ENCODE measurements at regions not wholly inside any gene's neighbourhood (a gene's known extent, or its start where the extent isn't known, plus 50 kb on each side); places are given as distances from the start of the nearest gene placed in this dataset.
"Not testable (repeated sequence)": the region's sequence is repeated elsewhere in the genome, so short reads cannot be mapped to it uniquely, and the experiment has no call there.

GRCh38 chr9:78698371-78698770 is 401.4 kb downstream of the PSAT1 start:
- H3K27me3 ChIP-seq = no peaks in the 10 kb centered on the region
- no peaks in the 10 kb centered on the region for H3K9me3 ChIP-seq
- TF ChIP-seq EP300 (IDR thresholded peaks at IDR 0.05) = no peak
- TF ChIP-seq POLR2A (IDR thresholded peaks at IDR 0.05) = no peak
- TF ChIP-seq CTCF (IDR thresholded peaks at IDR 0.05) = no peak
- no peaks in the 10 kb centered on the region for H3K36me3 ChIP-seq
- H3K4me1 ChIP-seq (ENCODE audit: insufficient read depth) = no peaks in the 10 kb centered on the region
- H3K27ac ChIP-seq = no peak overlapping the region
- intact Hi-C loops (cut with DNase I) = no loop called here
- WGBS, 3 donors = 64 to 81% (median 79%) methylated on average over 2 of the region's 2 CpGs
- H3K4me3 ChIP-seq = no peak overlapping the region
- no peak for DNase-seq

DNA sequence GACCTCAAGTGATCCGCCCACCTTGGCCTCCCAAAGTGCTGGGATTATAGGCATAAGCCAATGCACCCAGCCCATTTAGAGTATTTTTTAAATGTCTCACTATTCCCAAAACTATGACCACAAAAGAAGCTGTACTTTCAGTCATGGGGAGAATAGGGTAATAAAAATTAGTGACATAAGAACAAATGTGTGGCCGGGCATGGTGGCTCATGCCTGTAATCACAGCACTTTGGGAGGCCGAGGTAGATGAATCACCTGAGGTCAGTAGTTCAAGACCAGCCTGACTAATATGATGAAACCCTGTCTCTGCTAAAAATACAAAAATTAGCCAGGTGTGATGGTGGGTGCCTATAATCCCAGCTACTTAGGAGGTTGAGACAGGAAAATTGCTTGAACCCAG is 402.3 kb downstream of the PSAT1 start:
- DNase-seq; H3K27ac ChIP-seq; H3K36me3 ChIP-seq; H3K9me3 ChIP-seq; H3K4me3 ChIP-seq; H3K4me1 ChIP-seq (ENCODE audit: insufficient read depth); H3K27me3 ChIP-seq; intact Hi-C loops (cut with DNase I): not testable (repeated sequence)
- WGBS, 3 donors = 88 to 91% (median 91%) methylated on average over 3 of the region's 3 CpGs

DNA sequence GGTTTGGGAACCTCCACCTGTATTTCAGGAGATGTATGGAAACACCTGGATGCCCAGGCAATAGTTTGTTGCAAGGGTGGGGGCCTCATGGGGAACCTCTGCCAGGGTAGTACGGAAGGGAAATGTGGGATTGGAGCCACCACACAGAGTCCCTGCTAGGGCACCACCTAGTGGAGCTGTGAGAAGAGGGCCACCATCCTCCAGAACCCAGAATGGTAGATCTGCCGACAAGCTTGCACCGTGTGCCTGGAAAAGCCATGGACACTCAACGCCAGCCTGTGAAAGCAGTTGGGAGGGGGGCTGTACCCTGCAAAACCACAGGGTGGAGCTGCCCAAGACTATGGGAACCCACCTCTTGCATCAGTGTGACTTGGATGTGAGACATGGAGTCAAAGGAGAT is 407.2 kb downstream of the PSAT1 start:
- H3K4me1 ChIP-seq (ENCODE audit: insufficient read depth); intact Hi-C loops (cut with DNase I); H3K27ac ChIP-seq; H3K27me3 ChIP-seq; H3K36me3 ChIP-seq; DNase-seq; H3K9me3 ChIP-seq; H3K4me3 ChIP-seq: not testable (repeated sequence)
- 80 to 87% (median 82%) methylated on average over 4 of the region's 4 CpGs for WGBS, 3 donors

DNA sequence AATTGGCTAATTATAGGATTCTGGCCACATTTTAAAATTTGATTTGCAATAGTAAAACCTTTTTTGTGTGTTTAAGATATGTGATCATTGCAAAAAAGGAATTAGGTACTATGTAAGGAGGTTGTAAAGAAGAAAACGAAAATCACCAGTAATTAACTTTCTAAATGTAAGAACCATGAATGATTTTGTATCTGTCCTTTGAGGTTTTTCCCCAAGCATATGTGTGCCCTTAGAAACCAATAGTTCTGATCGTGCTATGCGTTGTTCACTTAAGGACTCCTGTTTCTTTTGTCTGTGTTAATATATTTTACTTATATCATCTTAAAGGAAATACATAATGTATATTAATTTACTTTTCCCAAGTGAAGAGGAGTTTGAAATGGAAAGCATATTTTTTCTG is 410.2 kb downstream of the PSAT1 start:
- WGBS, 3 donors = 88 to 91% (median 89%) methylated on average over 3 of the region's 3 CpGs

DNA sequence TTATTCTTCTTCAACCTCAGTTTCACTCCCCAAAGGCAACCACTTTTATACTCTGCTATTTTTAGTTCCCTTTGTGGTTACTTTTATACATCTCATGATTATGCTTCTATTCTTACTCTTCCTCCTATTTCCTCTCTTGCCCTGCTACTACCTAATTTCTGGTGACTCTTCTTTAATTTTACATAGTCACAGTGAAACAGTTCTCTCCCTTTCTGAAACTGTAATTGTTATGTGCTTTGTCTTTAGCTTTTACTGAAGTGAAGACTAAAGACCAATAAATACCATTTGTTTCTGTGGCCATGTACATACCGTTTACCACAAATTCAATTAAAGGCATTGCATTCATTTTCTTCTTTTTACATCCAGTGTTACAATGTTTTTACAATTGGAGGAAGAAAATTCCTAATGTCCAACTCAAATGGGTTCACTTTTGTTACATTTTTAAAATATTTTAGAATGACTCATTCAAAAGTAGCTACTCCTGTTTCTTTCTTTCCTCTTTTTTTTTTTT is 410.6 kb downstream of the PSAT1 start:
- DNase-seq = no peak
- H3K4me3 ChIP-seq = no peak overlapping the region
- intact Hi-C loops (cut with DNase I) = no loop called here
- TF ChIP-seq POLR2A (IDR thresholded peaks at IDR 0.05) (no peak), EP300 (IDR thresholded peaks at IDR 0.05) (no peak), CTCF (IDR thresholded peaks at IDR 0.05) (no peak)
- no peaks in the 10 kb centered on the region for H3K27me3 ChIP-seq
- no peaks in the 10 kb centered on the region for H3K4me1 ChIP-seq (ENCODE audit: insufficient read depth)
- H3K36me3 ChIP-seq = no peaks in the 10 kb centered on the region
- no peak overlapping the region for H3K27ac ChIP-seq
- no peaks in the 10 kb centered on the region for H3K9me3 ChIP-seq
- 29 to 42% (median 37%) methylated on average over 1 of the region's 1 CpG for WGBS, 3 donors

More for the DNA sequence above, 410.2 kb downstream of the PSAT1 start:
- no peak for DNase-seq
- Histone ChIP-seq H3K36me3 (no peaks in the 10 kb centered on the region), H3K27me3 (no peaks in the 10 kb centered on the region), H3K9me3 (no peaks in the 10 kb centered on the region), H3K4me3 (no peak overlapping the region), H3K27ac (no peak overlapping the region), H3K4me1 (ENCODE audit: insufficient read depth) (no peaks in the 10 kb centered on the region)
- TF ChIP-seq CTCF (IDR thresholded peaks at IDR 0.05) (no peak), EP300 (IDR thresholded peaks at IDR 0.05) (no peak), POLR2A (IDR thresholded peaks at IDR 0.05) (no peak)
- intact Hi-C loops (cut with DNase I) = no loop called here

All from ovary (tissue), 7 donors.